NCI-H510A (cell line): ENCODE measurements at regions not wholly inside any gene's neighbourhood (a gene's known extent, or its start where the extent isn't known, plus 50 kb on each side); places are given as distances from the start of the nearest gene placed in this dataset.
"Not testable (repeated sequence)": the region's sequence is repeated elsewhere in the genome, so short reads cannot be mapped to it uniquely, and the experiment has no call there.

Source experiments
- DNase-seq: peaks from one replicate; lab custom pipeline; 2025; lab: John Stamatoyannopoulos, UW

DNA sequence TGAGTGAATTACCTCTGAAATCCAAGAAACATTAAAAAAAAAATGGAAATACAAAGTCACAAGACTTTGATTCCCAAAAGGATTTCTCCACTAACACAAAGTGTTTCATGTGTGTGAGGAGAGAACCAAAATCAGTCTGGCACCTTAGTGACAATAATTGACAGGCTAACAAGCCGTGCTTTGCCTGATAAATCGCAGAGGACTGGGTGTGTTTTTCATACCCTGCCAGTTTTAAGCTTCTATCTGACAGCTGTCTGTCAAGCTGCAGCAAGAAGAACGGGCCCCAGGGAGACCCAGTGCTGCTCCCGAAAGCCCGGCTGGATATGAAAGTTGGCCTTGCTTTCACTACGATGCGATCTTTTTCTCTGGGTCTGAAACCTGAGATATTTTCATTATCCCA is 101.6 kb upstream of the KCNK2 start:
- no peak for DNase-seq

GRCh38 chr1:214983126-214983869 is 99.2 kb upstream of the KCNK2 start:
- no peak for DNase-seq

DNA sequence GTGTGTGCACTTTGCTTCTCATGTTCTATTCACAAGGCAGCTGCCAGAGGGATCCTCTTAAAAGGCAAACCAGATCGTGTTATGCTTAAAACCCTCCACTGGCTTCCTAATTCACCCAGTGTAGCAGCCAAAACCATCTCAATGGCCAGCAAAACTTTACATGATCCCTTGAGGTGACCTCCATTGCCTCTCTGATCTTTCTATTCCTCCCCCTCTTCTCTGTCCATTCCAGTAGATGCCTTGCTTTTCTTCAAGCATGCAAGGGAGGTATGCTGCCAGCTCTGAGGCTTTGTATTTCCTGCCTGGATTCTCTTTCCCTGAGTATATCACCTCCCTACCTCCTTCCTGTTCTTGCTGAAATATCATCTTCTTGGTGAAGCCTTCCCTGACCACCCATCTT is 93.2 kb upstream of the KCNK2 start:
- no peak for DNase-seq

GRCh38 chr1:214990619-214991018 is 91.9 kb upstream of the KCNK2 start:
- DNase-seq = no peak

GRCh38 chr1:214991691-214992315 is 90.7 kb upstream of the KCNK2 start:
- no peak for DNase-seq

DNA sequence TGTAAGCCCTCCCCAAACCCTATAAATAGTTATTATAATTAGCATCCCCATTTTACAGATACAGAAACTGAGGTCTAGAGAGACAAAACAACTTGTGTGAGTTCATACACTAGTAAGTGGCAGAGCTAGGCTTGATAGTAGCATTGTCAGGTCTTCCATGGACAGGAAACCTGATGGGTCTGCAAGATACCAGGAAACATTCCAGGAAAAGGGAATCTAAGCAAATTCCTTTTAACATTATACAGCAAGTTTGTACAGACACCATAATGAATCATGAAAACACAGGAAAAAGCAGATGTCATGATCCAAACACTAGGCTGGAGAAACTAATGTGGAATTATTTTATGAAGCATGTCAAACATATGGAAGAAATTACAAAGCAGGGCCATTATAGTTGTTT is 89.1 kb upstream of the KCNK2 start:
- no peak for DNase-seq

- DNase-seq = no peak
These were observed 84.9 kb upstream of the KCNK2 start for GRCh38 chr1:214997685-214998084.

GRCh38 chr1:215001419-215002021 is 81.0 kb upstream of the KCNK2 start:
- no peak for DNase-seq

DNA sequence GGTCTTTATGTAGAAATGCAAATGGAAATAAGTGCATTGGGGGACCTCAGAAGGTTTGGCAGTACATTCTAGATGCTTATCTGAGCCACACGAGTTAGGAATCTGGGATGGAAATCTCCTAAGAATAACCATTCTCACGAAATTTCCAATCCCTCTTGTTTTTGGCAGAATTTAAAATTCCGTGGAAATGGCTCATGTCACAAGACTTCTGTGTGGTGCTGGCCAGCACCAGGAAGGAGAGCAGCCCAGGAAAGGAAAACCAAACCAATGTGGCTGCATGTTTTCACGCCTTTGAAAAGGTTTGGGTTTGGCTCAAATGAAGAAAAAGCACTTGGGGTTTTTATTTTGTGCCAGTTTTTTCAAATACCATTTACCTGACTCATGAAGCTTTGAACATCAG is 80.1 kb upstream of the KCNK2 start:
- DNase-seq = no peak

DNA sequence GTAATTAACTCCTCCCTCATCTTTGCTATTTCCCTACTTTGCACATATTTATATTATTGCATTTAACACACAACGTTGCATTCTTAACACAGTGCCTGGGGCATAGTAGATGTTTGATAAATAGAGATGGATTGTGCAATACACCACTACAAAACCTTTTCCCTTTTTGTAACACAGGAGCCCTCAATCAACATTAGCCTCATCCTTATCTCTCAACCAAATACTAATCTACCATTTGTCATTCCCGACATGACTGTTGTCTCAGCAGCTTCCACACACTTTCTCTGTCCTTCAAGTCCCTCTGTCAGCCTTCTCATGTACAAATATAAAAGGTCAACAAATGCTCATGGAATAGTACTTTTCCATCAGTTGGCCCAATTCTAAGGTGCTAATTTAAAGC is 78.9 kb upstream of the KCNK2 start:
- DNase-seq = no peak

DNA sequence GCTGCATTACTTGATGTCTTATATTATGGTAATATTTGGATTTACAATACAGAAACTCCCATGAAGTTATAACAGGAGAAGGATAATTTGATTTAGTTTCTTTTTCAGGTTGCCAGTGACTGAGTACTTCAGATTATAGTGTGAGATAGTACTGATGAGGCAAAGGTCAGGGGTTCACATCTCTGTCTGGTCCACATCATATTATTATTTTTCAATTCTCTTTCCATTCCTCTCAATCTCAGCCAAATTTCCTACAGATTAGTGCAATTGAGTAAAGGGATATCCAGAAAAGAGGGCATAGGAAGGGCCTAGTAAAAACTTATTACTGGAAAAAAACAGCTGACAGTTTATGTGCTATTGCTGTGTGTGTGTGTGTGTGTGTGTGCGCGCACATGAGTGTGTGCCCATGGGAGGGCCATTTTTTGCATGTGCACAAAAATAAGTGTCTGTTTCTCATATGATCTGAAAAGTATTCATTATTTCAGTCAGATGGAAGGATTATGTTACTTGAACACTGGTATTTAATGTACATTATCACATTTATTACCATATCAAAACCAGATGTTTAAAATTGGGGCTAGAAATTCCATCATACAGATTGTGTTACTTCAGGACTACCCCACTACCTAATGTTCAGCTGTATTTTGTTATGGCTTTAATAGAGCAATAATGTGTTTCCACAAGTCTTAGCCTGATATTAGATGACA is 78.3 kb upstream of the KCNK2 start:
- no peak for DNase-seq

GRCh38 chr1:215005078-215005477 is 77.5 kb upstream of the KCNK2 start:
- no peak for DNase-seq

DNA sequence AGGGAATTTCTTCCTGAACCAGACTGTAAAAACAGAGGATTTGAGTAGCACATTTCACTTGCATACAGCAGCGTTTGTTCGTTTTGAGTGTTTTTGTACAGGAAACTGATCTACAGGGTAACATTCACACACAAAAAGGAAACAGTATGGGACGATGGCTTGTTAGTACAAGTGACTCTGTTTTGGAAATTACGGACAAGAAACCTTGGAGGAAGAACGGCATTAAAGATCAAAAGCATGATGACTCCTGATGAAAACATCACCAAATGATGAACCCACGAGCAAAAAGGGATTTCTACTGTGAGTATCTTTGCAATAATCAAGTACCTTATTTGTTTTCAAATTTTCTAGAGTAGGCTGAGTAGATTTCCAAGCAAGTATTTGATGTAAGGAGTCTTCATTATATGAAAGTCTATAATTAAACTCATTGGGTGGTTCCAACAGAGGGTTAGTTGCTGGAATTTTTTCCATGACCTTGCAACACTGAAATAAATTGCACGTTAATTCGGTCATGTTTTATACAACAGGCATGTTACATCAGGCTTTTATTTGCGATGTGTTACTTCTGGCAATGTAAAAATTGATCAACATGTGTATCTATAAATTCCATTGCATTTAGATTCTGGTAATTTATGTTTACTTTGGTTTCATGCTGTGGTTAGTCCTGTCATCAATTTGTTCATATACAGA is 76.7 kb upstream of the KCNK2 start:
- DNase-seq = no peak

GRCh38 chr1:215007880-215008279 is 74.7 kb upstream of the KCNK2 start:
- no peak for DNase-seq

- no peak for DNase-seq
These were observed 64.0 kb upstream of the KCNK2 start for GRCh38 chr1:215018555-215018954.

DNA sequence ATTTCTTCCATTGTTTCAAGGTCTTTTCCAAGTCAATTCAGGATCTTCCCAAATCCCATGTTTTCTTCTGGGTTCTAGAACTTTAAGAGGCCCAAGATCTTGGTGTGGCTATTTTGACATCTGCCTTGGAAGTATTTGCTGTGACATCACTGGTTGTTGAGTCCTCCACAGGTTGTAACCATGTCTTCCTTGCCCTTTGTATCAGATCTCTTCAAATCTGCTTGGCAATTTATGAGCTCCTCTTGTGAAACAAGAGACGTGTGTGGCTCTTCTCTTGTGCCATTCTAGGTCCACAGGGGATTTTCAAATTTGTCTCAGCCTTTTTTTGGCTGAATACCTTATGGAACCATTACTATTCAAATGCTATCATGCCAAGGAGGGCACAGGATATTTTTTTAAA is 60.3 kb upstream of the KCNK2 start:
- no peak for DNase-seq

- DNase-seq = no peak
These were observed 59.8 kb upstream of the KCNK2 start for GRCh38 chr1:215022741-215023141.

DNA sequence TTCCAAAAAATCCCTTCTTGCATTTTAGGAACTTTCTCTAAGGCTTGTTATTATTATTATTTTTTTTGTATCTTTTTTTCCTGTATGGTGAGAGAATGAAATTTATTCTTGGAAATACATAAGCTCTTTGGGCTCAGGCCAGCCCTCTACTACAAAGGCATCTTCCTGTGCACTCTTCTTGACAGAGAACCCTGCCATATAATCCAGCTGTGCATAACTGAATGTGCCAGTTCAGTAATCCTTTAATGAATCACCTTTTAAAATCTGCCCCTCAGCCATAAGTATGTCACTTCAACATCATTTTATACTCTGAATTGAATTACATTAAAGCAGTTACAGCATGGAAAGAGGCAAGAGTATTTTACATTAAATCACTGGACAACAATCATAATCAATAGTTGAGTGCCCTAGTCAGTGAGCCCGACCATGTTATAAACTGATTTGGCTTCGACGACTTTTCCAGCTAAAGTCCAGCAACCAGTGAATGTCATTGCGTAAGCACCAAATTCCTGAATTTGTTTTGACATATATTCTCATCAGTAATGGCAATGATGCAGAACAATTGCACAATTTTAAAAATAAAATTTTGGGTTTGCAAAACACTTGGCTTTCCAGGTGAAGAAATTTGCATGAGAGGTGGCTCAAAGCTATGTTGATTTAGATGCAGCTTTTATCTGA is 59.2 kb upstream of the KCNK2 start:
- DNase-seq = no peak

GRCh38 chr1:215028954-215029353 is 53.6 kb upstream of the KCNK2 start:
- DNase-seq = no peak

DNA sequence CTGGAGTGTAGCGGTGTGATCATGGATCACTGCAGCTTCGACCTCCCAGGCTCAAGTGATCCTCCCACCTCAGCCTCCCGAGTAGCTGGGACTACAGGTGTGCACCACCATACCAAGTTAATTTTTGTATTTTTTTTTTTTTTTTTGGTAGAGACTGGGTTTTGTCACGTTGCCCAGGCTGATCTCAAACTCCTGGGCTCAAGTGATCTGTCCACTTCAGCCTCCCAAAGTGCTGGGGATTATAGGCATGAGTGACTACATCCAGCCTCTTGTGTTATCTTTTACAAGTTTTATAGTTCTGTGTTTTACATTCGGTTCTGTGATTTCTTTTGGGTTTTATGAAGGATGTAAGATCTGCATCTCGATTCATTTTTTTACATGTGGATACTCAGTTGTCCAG is 52.0 kb upstream of the KCNK2 start:
- not testable (repeated sequence) for DNase-seq

- DNase-seq = no peak
These were observed 51.1 kb upstream of the KCNK2 start for GRCh38 chr1:215031392-215031791.
